ENCODE measurements at regions not wholly inside any gene's neighbourhood (a gene's known extent, or its start where the extent isn't known, plus 50 kb on each side); places are given as distances from the start of the nearest gene placed in this dataset.

- TF ChIP-seq, protein P1, sequence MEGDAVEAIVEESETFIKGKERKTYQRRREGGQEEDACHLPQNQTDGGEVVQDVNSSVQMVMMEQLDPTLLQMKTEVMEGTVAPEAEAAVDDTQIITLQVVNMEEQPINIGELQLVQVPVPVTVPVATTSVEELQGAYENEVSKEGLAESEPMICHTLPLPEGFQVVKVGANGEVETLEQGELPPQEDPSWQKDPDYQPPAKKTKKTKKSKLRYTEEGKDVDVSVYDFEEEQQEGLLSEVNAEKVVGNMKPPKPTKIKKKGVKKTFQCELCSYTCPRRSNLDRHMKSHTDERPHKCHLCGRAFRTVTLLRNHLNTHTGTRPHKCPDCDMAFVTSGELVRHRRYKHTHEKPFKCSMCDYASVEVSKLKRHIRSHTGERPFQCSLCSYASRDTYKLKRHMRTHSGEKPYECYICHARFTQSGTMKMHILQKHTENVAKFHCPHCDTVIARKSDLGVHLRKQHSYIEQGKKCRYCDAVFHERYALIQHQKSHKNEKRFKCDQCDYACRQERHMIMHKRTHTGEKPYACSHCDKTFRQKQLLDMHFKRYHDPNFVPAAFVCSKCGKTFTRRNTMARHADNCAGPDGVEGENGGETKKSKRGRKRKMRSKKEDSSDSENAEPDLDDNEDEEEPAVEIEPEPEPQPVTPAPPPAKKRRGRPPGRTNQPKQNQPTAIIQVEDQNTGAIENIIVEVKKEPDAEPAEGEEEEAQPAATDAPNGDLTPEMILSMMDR (IDR thresholded peaks at IDR 0.05) = no peak
- TF ChIP-seq POLR2A (IDR thresholded peaks at IDR 0.05) = no peak
- TF ChIP-seq POLR2AphosphoS5 (IDR thresholded peaks at IDR 0.05) = no peak
These were observed 155.3 kb upstream of the SYNCRIP start for GRCh38 chr6:85797993-85798392.
